Thyroid gland (tissue), 4 donors: ENCODE measurements at regions not wholly inside any gene's neighbourhood (a gene's known extent, or its start where the extent isn't known, plus 50 kb on each side); places are given as distances from the start of the nearest gene placed in this dataset.

Experiments used
- DNase-seq, 2 donors: peaks; one replicate each; pipeline ENCODE4 v3.0.0-alpha.2; 2019
- H3K27ac ChIP-seq, 3 donors: fragments of 200-600 bp; sonication (generic); 1 replicate in 2 of 3; 2 replicates in 1 of 3; pipeline ENCODE4 v1.5.1; 2016 to 2019; ENCODE audit warnings: mild to moderate bottlenecking in 1 of 3, moderate library complexity in 1 of 3
- H3K27me3 ChIP-seq: fragments of 200-600 bp; sonication (generic); one replicate; pipeline ENCODE4 v1.5.1; 2019
- H3K36me3 ChIP-seq, 2 donors: fragments of 200-600 bp; sonication (generic); one replicate each; pipeline ENCODE4 v1.5.1; 2016 to 2019
- H3K4me1 ChIP-seq, 2 donors: fragments of 200-600 bp; sonication (generic); one replicate each; pipeline ENCODE4 v1.5.1; 2017 to 2019
- H3K4me3 ChIP-seq, 3 donors: fragments of 200-600 bp; sonication (generic); replicated peaks in 1 of 3; 1 replicate in 2 of 3; 2 replicates in 1 of 3; pipeline ENCODE4 v1.5.1; 2016; ENCODE audit warnings: mild to moderate bottlenecking in 1 of 3
- H3K9me3 ChIP-seq: fragments of 200-600 bp; sonication (generic); one replicate; pipeline ENCODE4 v1.5.1; 2017
- CTCF ChIP-seq, 6 experiments: fragments of 200-600 bp in 3 of 6; fragments of 450-650 bp in 3 of 6; sonication (generic) in 3 of 6; IDR thresholded peaks; one replicate each; pipeline ENCODE4 v1.5.1; 2016 to 2019; ENCODE audit warnings: antibody characterized with exemption in 6 of 6, mild to moderate bottlenecking in 2 of 6, inconsistent platforms in 1 of 6, moderate library complexity in 1 of 6
- POLR2A ChIP-seq, 2 donors: fragments of 450-650 bp; IDR thresholded peaks; one replicate each; pipeline ENCODE4 v1.6.1; 2017; ENCODE audit warnings: antibody characterized with exemption in 2 of 2, mild to moderate bottlenecking in 2 of 2, moderate library complexity in 1 of 2
- WGBS, 2 donors: methylation state at CpG; one replicate each; pipeline ENCODE4 v1.1.5; 2017; 5-methylcytosine and 5-hydroxymethylcytosine counted together
- intact Hi-C: fragments of 100-400 bp; cut with DNase I; formaldehyde crosslinking; loops from one replicate; pipeline ENCODE4 v1.15.1; 2023

DNA sequence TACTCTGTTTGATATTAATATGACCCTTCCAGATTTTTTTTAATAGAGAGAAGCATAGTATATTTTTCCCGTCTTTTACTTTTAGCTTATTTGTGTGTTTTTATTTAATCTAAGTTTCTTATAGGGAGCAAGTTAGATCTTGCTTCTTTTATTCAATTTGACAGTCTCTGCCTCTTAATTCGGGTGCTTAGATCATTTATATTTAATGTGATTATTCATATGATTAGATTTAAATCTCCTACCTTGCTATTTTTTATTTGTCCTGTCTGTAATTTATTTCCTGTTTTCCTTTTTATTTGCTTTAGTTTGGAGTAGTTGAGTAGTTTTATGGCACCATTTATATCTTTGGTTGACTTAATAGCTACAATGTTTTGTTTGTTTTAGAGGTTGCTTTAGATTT lies 66.1 kb downstream of the GJD2 start:
- WGBS, 2 donors: 41 to 44% methylated on average over 2 of the region's 2 CpGs

DNA sequence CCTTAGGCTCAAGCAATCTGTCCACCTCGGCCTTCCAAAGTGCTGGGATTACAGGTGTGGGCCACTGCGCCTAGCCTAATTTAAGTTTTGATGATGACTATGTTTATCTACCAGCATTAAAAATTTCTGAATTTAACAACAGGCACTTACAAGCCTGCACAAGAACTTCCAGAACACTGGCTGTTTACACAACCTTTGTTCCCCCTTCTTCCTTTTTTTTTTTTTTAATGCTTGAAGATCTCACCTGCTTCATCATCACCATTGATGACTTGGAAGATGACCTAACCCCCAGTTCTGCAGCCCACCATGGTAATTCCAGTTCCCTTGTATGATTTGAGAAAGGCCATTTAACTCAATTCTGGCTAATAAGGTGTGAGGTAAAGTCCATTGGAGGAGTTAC lies 70.4 kb downstream of the GJD2 start:
- H3K27ac ChIP-seq: no peak overlapping the region
- 83 to 98% methylated on average over 2 of the region's 2 CpGs for WGBS, 2 donors
- TF ChIP-seq CTCF (IDR thresholded peaks at IDR 0.05) (no peak), POLR2A (IDR thresholded peaks at IDR 0.05) (no peak)
- H3K9me3 ChIP-seq: no peaks in the 10 kb centered on the region
- DNase-seq: no peak
- H3K4me1 ChIP-seq: no peaks in the 10 kb centered on the region
- H3K36me3 ChIP-seq: no peaks in the 10 kb centered on the region
- intact Hi-C loops: no loop called here
- no peaks in the 10 kb centered on the region for H3K27me3 ChIP-seq
- H3K4me3 ChIP-seq: no peak overlapping the region

More for the DNA sequence above, 66.1 kb downstream of the GJD2 start:
- Histone ChIP-seq H3K9me3 (no peaks in the 10 kb centered on the region), H3K27me3 (no peaks in the 10 kb centered on the region), H3K36me3 (no peaks in the 10 kb centered on the region), H3K27ac (no peak overlapping the region), H3K4me1 (no peaks in the 10 kb centered on the region), H3K4me3 (no peak overlapping the region)
- intact Hi-C loops: no loop called here
- TF ChIP-seq CTCF (IDR thresholded peaks at IDR 0.05) (no peak), POLR2A (IDR thresholded peaks at IDR 0.05) (no peak)
- no peak for DNase-seq

GRCh38 chr15:34682674-34683073 lies 72.1 kb downstream of the GJD2 start:
- H3K27me3 ChIP-seq: no peaks in the 10 kb centered on the region
- no peaks in the 10 kb centered on the region for H3K36me3 ChIP-seq
- no peak for DNase-seq
- H3K4me1 ChIP-seq: no peaks in the 10 kb centered on the region
- no peak overlapping the region for H3K4me3 ChIP-seq
- no peak overlapping the region for H3K27ac ChIP-seq
- TF ChIP-seq POLR2A (IDR thresholded peaks at IDR 0.05) (no peak), CTCF (IDR thresholded peaks at IDR 0.05) (no peak)
- H3K9me3 ChIP-seq: no peaks in the 10 kb centered on the region
- 75 to 82% methylated on average over 5 of the region's 5 CpGs for WGBS, 2 donors
- intact Hi-C loops: no loop called here

DNA sequence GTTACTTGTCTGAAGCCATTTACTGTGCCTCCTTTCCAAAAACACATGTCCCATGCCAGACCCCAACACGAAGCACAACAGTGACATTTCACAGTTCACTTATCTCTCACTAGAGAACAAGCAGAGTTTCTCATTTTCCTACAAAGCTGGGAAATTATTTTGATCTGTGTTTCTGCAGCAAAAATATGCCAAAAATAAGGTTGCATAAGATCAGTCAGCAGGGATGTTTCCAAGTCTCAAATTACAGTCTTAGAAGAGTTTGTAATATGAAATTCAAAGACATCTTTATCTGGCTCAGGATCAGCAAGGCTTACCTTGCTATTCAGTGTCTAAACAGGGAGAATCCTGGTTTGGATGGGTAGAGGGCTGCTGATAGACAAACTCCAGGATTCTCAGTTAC lies 75.5 kb downstream of the GJD2 start:
- 50 to 61% methylated on average over 1 of the region's 1 CpG for WGBS, 2 donors
- H3K4me3 ChIP-seq: no peak overlapping the region
- intact Hi-C loops: no loop called here
- H3K27me3 ChIP-seq: no peaks in the 10 kb centered on the region
- TF ChIP-seq CTCF (IDR thresholded peaks at IDR 0.05): no peak
- TF ChIP-seq POLR2A (IDR thresholded peaks at IDR 0.05): no peak
- no peak for DNase-seq
- no peak overlapping the region for H3K27ac ChIP-seq
- no peaks in the 10 kb centered on the region for H3K4me1 ChIP-seq
- H3K36me3 ChIP-seq: no peaks in the 10 kb centered on the region
- no peaks in the 10 kb centered on the region for H3K9me3 ChIP-seq

GRCh38 chr15:34673241-34673640 lies 81.6 kb downstream of the GJD2 start:
- Histone ChIP-seq H3K4me1 (no peaks in the 10 kb centered on the region), H3K27me3 (no peaks in the 10 kb centered on the region), H3K9me3 (no peaks in the 10 kb centered on the region), H3K27ac (no peak overlapping the region), H3K36me3 (no peaks in the 10 kb centered on the region), H3K4me3 (no peak overlapping the region)
- intact Hi-C loops: no loop called here
- TF ChIP-seq POLR2A (IDR thresholded peaks at IDR 0.05) (no peak), CTCF (IDR thresholded peaks at IDR 0.05) (no peak)
- no peak for DNase-seq
- WGBS, 2 donors: 95 to 97% methylated on average over 1 of the region's 1 CpG
